Muscle layer of colon (tissue), 2 donors: ENCODE measurements at regions not wholly inside any gene's neighbourhood (a gene's known extent, or its start where the extent isn't known, plus 50 kb on each side); places are given as distances from the start of the nearest gene placed in this dataset.

Experiments
- H3K27ac ChIP-seq: one replicate; pipeline ENCODE4 v1.7.0; 2013; ENCODE audit warnings: low read depth, mild to moderate bottlenecking, low read length, moderate library complexity
- H3K27me3 ChIP-seq, 2 donors: one replicate each; pipeline ENCODE4 v1.7.0; 2013; ENCODE audit warnings: low read length in 2 of 2, mild to moderate bottlenecking in 2 of 2; ENCODE audit not compliant: insufficient read depth in 2 of 2, control insufficient read depth in 1 of 2
- H3K36me3 ChIP-seq: one replicate; pipeline ENCODE4 v1.7.0; 2013; ENCODE audit warnings: mild to moderate bottlenecking, low read length; ENCODE audit not compliant: insufficient read depth
- H3K4me1 ChIP-seq: one replicate; pipeline ENCODE4 v1.7.0; 2013; ENCODE audit warnings: mild to moderate bottlenecking, low read length; ENCODE audit not compliant: insufficient read depth
- H3K4me3 ChIP-seq, 2 donors: one replicate each; pipeline ENCODE4 v1.7.0; 2013; ENCODE audit warnings: low read length in 2 of 2, low read depth in 1 of 2, mild to moderate bottlenecking in 1 of 2, moderate library complexity in 1 of 2
- H3K9ac ChIP-seq: one replicate; pipeline ENCODE4 v1.7.0; 2013; ENCODE audit warnings: low read length
- H3K9me3 ChIP-seq: one replicate; pipeline ENCODE4 v1.7.0; 2013; ENCODE audit warnings: mild to moderate bottlenecking, low read length
- donor health status: abdominal sarcoma.
- donor health status: Adenocarcinoma of cecum.

DNA sequence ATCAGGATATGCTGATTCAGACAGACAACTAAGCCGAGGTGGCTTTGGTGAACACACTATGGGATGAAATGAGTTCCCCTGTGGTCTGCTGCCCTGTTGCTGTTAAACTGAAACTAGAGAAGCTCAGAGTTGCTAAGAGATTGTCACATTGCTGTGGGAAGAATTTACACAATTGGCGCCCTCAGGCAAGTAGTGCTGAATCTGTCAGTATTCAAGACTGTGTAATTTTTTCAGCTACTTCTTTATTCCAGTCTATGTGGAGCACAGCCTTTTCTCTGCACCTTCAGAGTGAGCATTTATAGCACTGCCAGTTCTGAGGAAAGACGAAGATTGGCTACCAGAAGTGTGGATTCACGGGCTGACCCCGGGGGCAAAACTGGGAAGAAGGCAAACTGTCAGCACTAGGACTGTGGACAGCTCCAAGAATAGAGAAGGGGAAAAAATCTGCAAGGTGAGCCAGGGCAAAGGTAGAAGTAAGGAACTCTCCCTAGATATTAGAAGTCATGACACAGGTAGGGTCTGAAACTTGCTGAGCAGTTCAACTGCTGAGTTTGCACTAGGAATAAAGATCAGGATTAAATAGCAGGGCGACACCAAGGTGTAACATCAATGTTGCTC, 218.8 kb upstream of the TMPO start:
- H3K9ac ChIP-seq = no peak overlapping the region
- H3K9me3 ChIP-seq = no peaks in the 10 kb centered on the region
- H3K27me3 ChIP-seq = no peaks in the 10 kb centered on the region
- H3K4me3 ChIP-seq = no peak overlapping the region
- no peaks in the 10 kb centered on the region for H3K4me1 ChIP-seq
- no peaks in the 10 kb centered on the region for H3K36me3 ChIP-seq
- no peak overlapping the region for H3K27ac ChIP-seq

- H3K4me1 ChIP-seq = no peaks in the 10 kb centered on the region
- H3K4me3 ChIP-seq = no peak overlapping the region
- no peaks in the 10 kb centered on the region for H3K36me3 ChIP-seq
- H3K27ac ChIP-seq = no peak overlapping the region
- no peak overlapping the region for H3K9ac ChIP-seq
- H3K9me3 ChIP-seq = no peaks in the 10 kb centered on the region
- H3K27me3 ChIP-seq = no peaks in the 10 kb centered on the region
Measured at GRCh38 chr12:98297538-98297937, 217.9 kb upstream of the TMPO start.

DNA sequence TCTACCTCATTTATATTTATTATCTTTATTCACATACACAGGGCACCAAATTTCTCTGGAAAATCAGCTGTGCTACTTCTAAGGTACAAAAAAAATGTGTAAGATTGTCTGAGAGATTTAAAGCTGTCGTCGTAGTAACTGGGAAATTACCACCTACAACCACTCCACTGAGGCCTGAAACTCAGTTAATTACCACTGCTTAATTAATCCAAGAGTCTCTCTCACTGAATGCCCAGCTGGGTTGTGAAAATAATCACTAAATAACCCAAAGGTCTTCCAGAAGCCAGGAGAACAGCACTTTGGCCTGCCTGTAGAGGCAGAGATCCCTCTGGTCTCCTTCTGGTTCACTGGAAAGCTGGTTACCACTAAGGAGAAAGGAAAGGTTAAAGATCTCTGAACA, 207.2 kb upstream of the TMPO start:
- H3K36me3 ChIP-seq = no peaks in the 10 kb centered on the region
- no peak overlapping the region for H3K27ac ChIP-seq
- H3K4me1 ChIP-seq = no peaks in the 10 kb centered on the region
- H3K27me3 ChIP-seq = no peaks in the 10 kb centered on the region
- H3K4me3 ChIP-seq = no peak overlapping the region
- no peaks in the 10 kb centered on the region for H3K9me3 ChIP-seq
- H3K9ac ChIP-seq = no peak overlapping the region

GRCh38 chr12:98317939-98318899, 197.2 kb upstream of the TMPO start:
- H3K27ac ChIP-seq = no peak overlapping the region
- no peaks in the 10 kb centered on the region for H3K36me3 ChIP-seq
- no peaks in the 10 kb centered on the region for H3K27me3 ChIP-seq
- peaks cover 4% of the 10 kb centered on the region for H3K4me1 ChIP-seq
- no peak overlapping the region for H3K9ac ChIP-seq
- no peaks in the 10 kb centered on the region for H3K9me3 ChIP-seq
- H3K4me3 ChIP-seq = no peak overlapping the region

GRCh38 chr12:98319716-98320425, 195.5 kb upstream of the TMPO start:
- H3K4me1 ChIP-seq = peaks cover 4% of the 10 kb centered on the region
- H3K9me3 ChIP-seq = no peaks in the 10 kb centered on the region
- no peak overlapping the region for H3K27ac ChIP-seq

DNA sequence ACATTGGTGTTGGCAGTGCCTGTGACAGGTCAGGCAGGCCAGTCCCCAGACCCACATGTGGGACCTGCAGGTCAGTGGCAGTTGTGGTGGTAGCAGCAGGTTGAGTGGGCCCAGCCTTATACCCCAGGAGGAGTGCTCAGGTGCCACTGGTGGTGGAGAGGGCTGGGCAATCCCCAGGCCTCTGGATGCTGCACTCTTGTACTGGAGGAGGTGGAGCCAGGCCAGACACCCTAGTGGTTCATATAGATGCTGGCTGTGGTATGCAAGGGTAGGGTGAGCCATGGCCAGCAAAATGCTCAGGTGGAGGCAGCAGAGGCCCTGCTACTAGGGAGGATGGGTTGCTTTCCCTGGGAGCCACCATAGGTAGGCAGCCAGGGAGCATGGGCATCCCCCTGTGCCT, 190.4 kb upstream of the TMPO start:
- no peaks in the 10 kb centered on the region for H3K9me3 ChIP-seq
- no peak overlapping the region for H3K9ac ChIP-seq
- no peak overlapping the region for H3K4me3 ChIP-seq
- H3K36me3 ChIP-seq = no peaks in the 10 kb centered on the region
- H3K4me1 ChIP-seq = no peaks in the 10 kb centered on the region
- H3K27me3 ChIP-seq = no peaks in the 10 kb centered on the region
- no peak overlapping the region for H3K27ac ChIP-seq

More at GRCh38 chr12:98319716-98320425, 195.5 kb upstream of the TMPO start:
- H3K4me3 ChIP-seq = no peak overlapping the region
- no peaks in the 10 kb centered on the region for H3K36me3 ChIP-seq
- no peaks in the 10 kb centered on the region for H3K27me3 ChIP-seq
- H3K9ac ChIP-seq = no peak overlapping the region

DNA sequence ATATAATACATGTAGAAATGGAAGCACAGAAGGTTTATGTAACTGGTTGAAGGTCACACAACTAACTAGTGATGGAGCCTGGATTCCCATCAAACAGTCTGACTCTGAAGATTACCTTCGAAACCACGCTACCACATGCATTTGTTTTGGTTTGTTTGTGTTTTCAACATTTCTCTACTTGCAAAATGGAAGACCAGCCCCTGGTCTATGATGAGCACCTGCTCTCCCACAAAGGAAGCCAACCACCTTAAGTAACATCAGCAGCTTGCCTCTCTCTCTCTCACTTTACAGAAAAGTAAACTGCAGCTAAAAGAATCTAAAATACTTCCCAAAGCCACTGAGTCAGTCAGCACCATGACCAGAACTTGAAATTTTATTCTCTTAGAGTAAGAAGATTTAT, 186.9 kb upstream of the TMPO start:
- H3K9ac ChIP-seq = no peak overlapping the region
- H3K27me3 ChIP-seq = no peaks in the 10 kb centered on the region
- no peaks in the 10 kb centered on the region for H3K36me3 ChIP-seq
- H3K9me3 ChIP-seq = no peaks in the 10 kb centered on the region
- no peaks in the 10 kb centered on the region for H3K4me1 ChIP-seq
- no peak overlapping the region for H3K27ac ChIP-seq
- no peak overlapping the region for H3K4me3 ChIP-seq

DNA sequence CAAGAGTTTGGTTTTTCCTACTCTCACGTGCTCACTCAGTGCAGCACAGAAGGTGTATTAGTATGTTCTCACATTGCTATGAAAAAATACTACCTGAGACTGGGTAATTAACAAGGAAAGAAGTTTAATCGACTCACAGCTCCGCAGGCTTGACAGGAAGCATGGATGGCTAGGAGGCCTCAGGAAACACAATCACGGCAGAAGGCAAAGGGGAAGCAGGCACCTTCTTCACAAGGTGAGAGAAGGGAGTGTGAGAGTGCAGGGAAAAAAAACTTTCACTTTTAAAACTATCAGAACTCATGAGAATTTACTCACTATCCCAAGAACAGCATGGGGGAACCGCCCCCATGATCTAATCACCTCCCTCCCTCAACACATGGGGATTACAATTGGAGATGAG, 185.8 kb upstream of the TMPO start:
- no peaks in the 10 kb centered on the region for H3K27me3 ChIP-seq
- no peak overlapping the region for H3K27ac ChIP-seq
- no peaks in the 10 kb centered on the region for H3K36me3 ChIP-seq
- H3K9ac ChIP-seq = no peak overlapping the region
- H3K4me1 ChIP-seq = no peaks in the 10 kb centered on the region
- H3K9me3 ChIP-seq = no peaks in the 10 kb centered on the region
- no peak overlapping the region for H3K4me3 ChIP-seq

GRCh38 chr12:98332642-98333041, 182.7 kb upstream of the TMPO start:
- H3K27me3 ChIP-seq = no peaks in the 10 kb centered on the region
- H3K9me3 ChIP-seq = no peaks in the 10 kb centered on the region
- H3K4me3 ChIP-seq = no peak overlapping the region
- no peak overlapping the region for H3K9ac ChIP-seq
- no peak overlapping the region for H3K27ac ChIP-seq
- H3K36me3 ChIP-seq = no peaks in the 10 kb centered on the region
- no peaks in the 10 kb centered on the region for H3K4me1 ChIP-seq

- H3K27ac ChIP-seq = no peak overlapping the region
Measured at GRCh38 chr12:98334768-98335167, 180.6 kb upstream of the TMPO start.

GRCh38 chr12:98341026-98341425, 174.4 kb upstream of the TMPO start:
- no peaks in the 10 kb centered on the region for H3K27me3 ChIP-seq
- no peaks in the 10 kb centered on the region for H3K9me3 ChIP-seq
- no peak overlapping the region for H3K4me3 ChIP-seq
- no peak overlapping the region for H3K27ac ChIP-seq
- H3K4me1 ChIP-seq = no peaks in the 10 kb centered on the region
- no peak overlapping the region for H3K9ac ChIP-seq
- H3K36me3 ChIP-seq = no peaks in the 10 kb centered on the region

More at GRCh38 chr12:98334768-98335167, 180.6 kb upstream of the TMPO start:
- no peak overlapping the region for H3K4me3 ChIP-seq
- no peak overlapping the region for H3K9ac ChIP-seq
- H3K4me1 ChIP-seq = no peaks in the 10 kb centered on the region
- no peaks in the 10 kb centered on the region for H3K9me3 ChIP-seq
- H3K36me3 ChIP-seq = no peaks in the 10 kb centered on the region
- no peaks in the 10 kb centered on the region for H3K27me3 ChIP-seq
